ENCODE measurements at regions not wholly inside any gene's neighbourhood (a gene's known extent, or its start where the extent isn't known, plus 50 kb on each side); places are given as distances from the start of the nearest gene placed in this dataset.

DNA sequence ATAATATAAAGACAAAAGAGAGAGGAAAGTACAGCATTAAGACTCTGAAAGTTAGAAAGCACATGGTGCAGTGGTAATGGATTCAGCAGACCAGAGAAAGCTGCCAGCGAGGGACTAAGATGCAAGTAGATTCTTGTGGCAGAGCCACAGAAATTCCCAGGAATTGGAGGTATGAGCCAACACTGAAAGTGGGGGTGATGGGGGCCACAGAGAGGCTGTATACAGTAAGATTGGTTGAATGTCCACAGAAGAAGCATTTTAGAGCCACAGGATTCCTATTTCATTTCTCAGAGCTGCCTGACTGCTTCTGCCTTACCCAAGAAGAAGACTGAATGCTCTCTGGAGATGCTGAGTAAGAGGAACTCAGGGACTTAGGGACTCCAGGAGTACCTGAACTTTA lies 295.0 kb downstream of the LMO7 start:
- Histone ChIP-seq H3K4me2 (ENCODE audit: insufficient read depth in 1 of 2, low read depth in 2 of 2, low read length in 2 of 2) (no peak overlapping the region), H4K8ac (ENCODE audit: extremely low read depth, insufficient read depth, low read length) (no peak overlapping the region), H3K27me3 (replicated peaks in 1 of 4; ENCODE audit: control insufficient read depth in 3 of 4, extremely low read depth in 1 of 4, insufficient read depth in 3 of 4, low read length in 3 of 4) (no peaks in the 10 kb centered on the region), H2BK120ac (replicated peaks; ENCODE audit: low read depth, low read length) (no peak overlapping the region), H4K91ac (replicated peaks; ENCODE audit: insufficient read length, low read length) (no peak overlapping the region), H3K36me3 (ENCODE audit: control insufficient read depth in 2 of 4, insufficient read depth in 4 of 4, low read length in 3 of 4) (no peaks in the 10 kb centered on the region), H3K9ac (replicated peaks in 1 of 4; ENCODE audit: extremely low read depth in 1 of 4, low read depth in 3 of 4, low read length in 3 of 4) (no peak overlapping the region), H3K79me1 (ENCODE audit: low read depth, low read length) (no peaks in the 10 kb centered on the region), H2BK15ac (ENCODE audit: low read length) (no peak overlapping the region), H2BK12ac (ENCODE audit: low read depth, low read length) (no peak overlapping the region), H2AFZ (ENCODE audit: low read length) (peak overlapping the region; percentile 66; the same call in 1 of the 2 replicates), H3K18ac (ENCODE audit: extremely low read depth, low read length) (no peak overlapping the region), H3K23me2 (ENCODE audit: low read depth, low read length) (no peaks in the 10 kb centered on the region), H2AK5ac (ENCODE audit: low read depth, low read length) (no peak overlapping the region), H3K79me2 (ENCODE audit: control insufficient read depth in 1 of 2, insufficient read depth in 2 of 2, low read length in 2 of 2) (no peaks in the 10 kb centered on the region), H3K4me3 (ENCODE audit: extremely low read depth in 1 of 4, insufficient read depth in 2 of 4, low read depth in 3 of 4, low read length in 4 of 4) (no peak overlapping the region), H3K4ac (replicated peaks; ENCODE audit: insufficient read length, low read depth, low read length) (no peak overlapping the region), H3K27ac (ENCODE audit: low read depth, low read length) (no peak overlapping the region), H4K5ac (ENCODE audit: insufficient read length, low read depth, low read length) (no peak overlapping the region), H3K56ac (replicated peaks; ENCODE audit: insufficient read length, low read depth, low read length) (no peak overlapping the region), H3K9me3 (ENCODE audit: insufficient read depth in 2 of 2, low read depth in 1 of 2, low read length in 1 of 2) (no peaks in the 10 kb centered on the region), H3K4me1 (replicated peaks in 1 of 4; ENCODE audit: control insufficient read depth in 3 of 4, insufficient read depth in 4 of 4, low read length in 3 of 4) (no peaks in the 10 kb centered on the region), H4K20me1 (replicated peaks in 1 of 2; ENCODE audit: control insufficient read depth in 1 of 2, insufficient read depth in 2 of 2, low read length in 2 of 2) (no peaks in the 10 kb centered on the region), H3K23ac (ENCODE audit: insufficient read length) (no peak overlapping the region), H2BK20ac (ENCODE audit: low read length) (no peak overlapping the region), H2BK5ac (ENCODE audit: low read depth, low read length) (no peak overlapping the region), H3K14ac (ENCODE audit: insufficient read length) (no peak overlapping the region)
- CTCF ChIA-PET (ENCODE audit: partially characterized antibody), result interaction anchor here (3.4 kb wide), 1 partner anchor 88 kb away, joined by 14 read pairs; no protein-coding TSS in a partner anchor
- FAIRE-seq (no peak), DNase-seq (ENCODE audit: low read depth in 1 of 2, low spot score in 2 of 2) (no peak)
- POLR2A ChIA-PET (ENCODE audit: partially characterized antibody), result no interaction called here
- 100% methylated on average over 1 of the region's 1 CpG; no CpG with 5 or more reads in 1 of the 2 experiments for WGBS, 2 experiments (ENCODE audit: extremely low coverage in 1 of 2, insufficient coverage in 1 of 2, insufficient read length in 1 of 2, insufficient replicate concordance in 2 of 2, low coverage in 1 of 2, low lambda C conversion rate in 2 of 2, missing lambda C conversion rate in 1 of 2)
- TF ChIP-seq SUZ12 (IDR thresholded peaks at IDR 0.05; ENCODE audit: low read length) (no peak), BCL11A (IDR thresholded peaks at IDR 0.05; ENCODE audit: low read depth in 2 of 2, low read length in 2 of 2) (no peak), BACH1 (IDR thresholded peaks at IDR 0.05; ENCODE audit: low read length) (no peak), HDAC2 (IDR thresholded peaks at IDR 0.05; ENCODE audit: borderline replicate concordance in 1 of 2, low read depth in 2 of 2, low read length in 2 of 2) (no peak), SP2 (IDR thresholded peaks at IDR 0.05; ENCODE audit: low read length) (no peak), EP300 (IDR thresholded peaks at IDR 0.05; ENCODE audit: borderline replicate concordance in 1 of 2, low read depth in 2 of 2, low read length in 2 of 2) (no peak), GTF2F1 (IDR thresholded peaks at IDR 0.05; ENCODE audit: borderline replicate concordance, low read depth, low read length) (no peak), RFX5 (IDR thresholded peaks at IDR 0.05; ENCODE audit: borderline replicate concordance, low read depth, low read length) (no peak)
- TF ChIP-seq, protein P1, sequence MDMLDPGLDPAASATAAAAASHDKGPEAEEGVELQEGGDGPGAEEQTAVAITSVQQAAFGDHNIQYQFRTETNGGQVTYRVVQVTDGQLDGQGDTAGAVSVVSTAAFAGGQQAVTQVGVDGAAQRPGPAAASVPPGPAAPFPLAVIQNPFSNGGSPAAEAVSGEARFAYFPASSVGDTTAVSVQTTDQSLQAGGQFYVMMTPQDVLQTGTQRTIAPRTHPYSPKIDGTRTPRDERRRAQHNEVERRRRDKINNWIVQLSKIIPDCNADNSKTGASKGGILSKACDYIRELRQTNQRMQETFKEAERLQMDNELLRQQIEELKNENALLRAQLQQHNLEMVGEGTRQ (IDR thresholded peaks at IDR 0.05; ENCODE audit: low read length), result no peak
- TF ChIP-seq, protein P2, sequence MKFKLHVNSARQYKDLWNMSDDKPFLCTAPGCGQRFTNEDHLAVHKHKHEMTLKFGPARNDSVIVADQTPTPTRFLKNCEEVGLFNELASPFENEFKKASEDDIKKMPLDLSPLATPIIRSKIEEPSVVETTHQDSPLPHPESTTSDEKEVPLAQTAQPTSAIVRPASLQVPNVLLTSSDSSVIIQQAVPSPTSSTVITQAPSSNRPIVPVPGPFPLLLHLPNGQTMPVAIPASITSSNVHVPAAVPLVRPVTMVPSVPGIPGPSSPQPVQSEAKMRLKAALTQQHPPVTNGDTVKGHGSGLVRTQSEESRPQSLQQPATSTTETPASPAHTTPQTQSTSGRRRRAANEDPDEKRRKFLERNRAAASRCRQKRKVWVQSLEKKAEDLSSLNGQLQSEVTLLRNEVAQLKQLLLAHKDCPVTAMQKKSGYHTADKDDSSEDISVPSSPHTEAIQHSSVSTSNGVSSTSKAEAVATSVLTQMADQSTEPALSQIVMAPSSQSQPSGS (IDR thresholded peaks at IDR 0.05; ENCODE audit: low read length), result no peak
- TF ChIP-seq, protein P3, sequence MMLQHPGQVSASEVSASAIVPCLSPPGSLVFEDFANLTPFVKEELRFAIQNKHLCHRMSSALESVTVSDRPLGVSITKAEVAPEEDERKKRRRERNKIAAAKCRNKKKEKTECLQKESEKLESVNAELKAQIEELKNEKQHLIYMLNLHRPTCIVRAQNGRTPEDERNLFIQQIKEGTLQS (IDR thresholded peaks at IDR 0.05; ENCODE audit: insufficient read depth, low read depth, low read length), result no peak

All from H1 (cell line).